ENCODE measurements at regions not wholly inside any gene's neighbourhood (a gene's known extent, or its start where the extent isn't known, plus 50 kb on each side); places are given as distances from the start of the nearest gene placed in this dataset.

DNA sequence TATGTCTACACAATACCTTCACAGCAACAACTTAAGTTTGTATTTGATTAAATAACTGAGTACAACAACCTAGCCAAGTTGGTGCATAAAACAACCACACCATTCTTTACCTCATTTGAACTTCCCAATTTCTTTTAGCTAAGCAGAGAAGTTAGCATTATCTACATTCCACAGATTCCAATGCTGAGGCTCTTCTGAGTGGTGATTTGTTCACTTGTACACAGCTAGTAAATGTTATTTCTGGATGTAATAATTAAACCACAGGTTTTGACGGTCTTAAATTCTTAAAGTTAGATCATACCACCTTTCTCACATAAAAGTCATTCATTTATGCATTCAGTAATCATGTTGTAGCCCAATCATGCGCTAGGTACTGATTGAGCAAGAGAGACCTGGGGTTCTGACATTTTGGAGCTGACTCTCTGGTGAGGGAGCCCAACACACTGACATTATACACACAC is 102.5 kb downstream of the SST start:
- Histone ChIP-seq H3K27me3 (no peaks in the 10 kb centered on the region), H3K27ac (no peak overlapping the region), H3K4me3 (no peak overlapping the region), H3K9me3 (no peaks in the 10 kb centered on the region), H3K36me3 (ENCODE audit: low read depth, missing control alignments) (no peaks in the 10 kb centered on the region), H3K4me1 (peaks cover 19% of the 10 kb centered on the region)
- intact Hi-C loops (cut with DNase I; ENCODE audit: low total_unique reads): no loop called here
- TF ChIP-seq, protein P1, sequence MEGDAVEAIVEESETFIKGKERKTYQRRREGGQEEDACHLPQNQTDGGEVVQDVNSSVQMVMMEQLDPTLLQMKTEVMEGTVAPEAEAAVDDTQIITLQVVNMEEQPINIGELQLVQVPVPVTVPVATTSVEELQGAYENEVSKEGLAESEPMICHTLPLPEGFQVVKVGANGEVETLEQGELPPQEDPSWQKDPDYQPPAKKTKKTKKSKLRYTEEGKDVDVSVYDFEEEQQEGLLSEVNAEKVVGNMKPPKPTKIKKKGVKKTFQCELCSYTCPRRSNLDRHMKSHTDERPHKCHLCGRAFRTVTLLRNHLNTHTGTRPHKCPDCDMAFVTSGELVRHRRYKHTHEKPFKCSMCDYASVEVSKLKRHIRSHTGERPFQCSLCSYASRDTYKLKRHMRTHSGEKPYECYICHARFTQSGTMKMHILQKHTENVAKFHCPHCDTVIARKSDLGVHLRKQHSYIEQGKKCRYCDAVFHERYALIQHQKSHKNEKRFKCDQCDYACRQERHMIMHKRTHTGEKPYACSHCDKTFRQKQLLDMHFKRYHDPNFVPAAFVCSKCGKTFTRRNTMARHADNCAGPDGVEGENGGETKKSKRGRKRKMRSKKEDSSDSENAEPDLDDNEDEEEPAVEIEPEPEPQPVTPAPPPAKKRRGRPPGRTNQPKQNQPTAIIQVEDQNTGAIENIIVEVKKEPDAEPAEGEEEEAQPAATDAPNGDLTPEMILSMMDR (IDR thresholded peaks at IDR 0.05): no peak
- no peak for TF ChIP-seq POLR2A (IDR thresholded peaks at IDR 0.05)
- DNase-seq: no peak
- 43 to 51% methylated on average over 2 of the region's 2 CpGs for WGBS, 2 donors

DNA sequence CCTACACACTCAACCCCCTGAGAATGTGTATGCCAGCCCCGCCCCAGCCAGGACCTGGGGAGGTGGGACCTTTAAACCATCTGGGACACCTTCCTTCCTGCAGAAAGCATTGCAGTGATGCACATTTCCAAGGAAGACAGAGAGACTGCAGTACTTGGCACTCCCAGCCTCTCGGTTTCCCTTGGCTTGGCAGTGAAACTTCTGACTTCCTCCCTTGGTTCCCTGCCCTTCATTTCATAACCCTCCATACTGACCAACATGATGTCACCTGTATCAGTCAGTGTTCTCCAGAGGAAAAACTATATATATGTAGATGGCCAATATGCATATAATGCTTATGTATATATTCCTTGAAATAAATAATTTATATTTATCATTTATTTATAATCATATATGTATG is 103.2 kb downstream of the SST start:
- Histone ChIP-seq H3K27me3 (no peaks in the 10 kb centered on the region), H3K36me3 (ENCODE audit: low read depth, missing control alignments) (no peaks in the 10 kb centered on the region), H3K9me3 (no peaks in the 10 kb centered on the region), H3K4me3 (no peak overlapping the region), H3K4me1 (peaks cover 19% of the 10 kb centered on the region), H3K27ac (no peak overlapping the region)
- no peak for DNase-seq
- 43 to 56% methylated on average over 2 of the region's 2 CpGs for WGBS, 2 donors
- intact Hi-C loops (cut with DNase I; ENCODE audit: low total_unique reads): no loop called here
- TF ChIP-seq, protein P1 (IDR thresholded peaks at IDR 0.05): no peak
- no peak for TF ChIP-seq POLR2A (IDR thresholded peaks at IDR 0.05)

DNA sequence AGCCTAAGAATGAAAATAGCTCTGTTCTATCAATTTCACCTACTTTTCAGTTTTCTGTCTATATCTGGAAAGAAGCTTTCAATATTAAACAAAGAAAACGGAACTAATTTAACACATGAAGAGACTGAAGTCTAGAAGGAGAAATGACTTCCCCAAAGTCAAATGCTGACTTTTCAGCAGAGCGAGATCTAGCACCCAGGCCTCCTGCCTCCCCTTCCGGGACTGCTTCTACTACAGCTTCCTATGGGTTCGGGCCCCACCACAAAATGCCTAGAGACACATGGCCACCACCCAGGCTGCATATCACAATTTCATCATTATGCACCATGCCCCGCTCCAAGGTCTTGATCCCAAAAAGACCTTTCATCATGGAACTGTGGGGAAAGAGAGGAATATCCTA is 104.5 kb downstream of the SST start:
- Histone ChIP-seq H3K9me3 (no peaks in the 10 kb centered on the region), H3K36me3 (ENCODE audit: low read depth, missing control alignments) (no peaks in the 10 kb centered on the region), H3K4me3 (no peak overlapping the region), H3K27ac (no peak overlapping the region), H3K4me1 (peaks cover 19% of the 10 kb centered on the region), H3K27me3 (no peaks in the 10 kb centered on the region)
- intact Hi-C loops (cut with DNase I; ENCODE audit: low total_unique reads): no loop called here
- DNase-seq: no peak
- TF ChIP-seq, protein P1 (IDR thresholded peaks at IDR 0.05): no peak
- TF ChIP-seq POLR2A (IDR thresholded peaks at IDR 0.05): no peak
- WGBS, 2 donors: 90 to 95% methylated on average over 5 of the region's 5 CpGs

DNA sequence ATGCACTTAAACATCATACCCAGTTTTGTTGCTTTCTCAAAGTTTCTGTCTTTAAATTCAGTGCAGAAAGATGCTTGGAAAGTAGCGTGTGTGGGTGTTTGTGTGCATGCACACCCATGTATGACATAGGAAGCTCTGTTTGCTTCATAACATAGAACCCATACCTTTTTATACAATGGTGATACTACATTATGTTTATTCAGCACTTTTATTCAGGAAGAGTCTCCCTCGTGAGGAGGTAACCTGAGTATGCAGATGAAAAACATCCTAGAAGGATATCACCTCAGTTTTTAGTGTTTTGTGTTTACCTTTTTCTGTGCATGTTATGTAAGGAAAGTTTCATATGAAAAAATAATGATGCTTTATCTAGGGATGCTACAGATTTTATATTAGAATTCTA is 111.2 kb downstream of the SST start:
- WGBS, 2 donors: 83 to 92% methylated on average over 2 of the region's 2 CpGs
- no peaks in the 10 kb centered on the region for H3K27me3 ChIP-seq
- H3K27ac ChIP-seq: no peak overlapping the region
- H3K4me3 ChIP-seq: no peak overlapping the region
- intact Hi-C loops (cut with DNase I; ENCODE audit: low total_unique reads): no loop called here
- no peaks in the 10 kb centered on the region for H3K36me3 ChIP-seq (ENCODE audit: low read depth, missing control alignments)
- TF ChIP-seq, protein P1 (IDR thresholded peaks at IDR 0.05): no peak
- TF ChIP-seq POLR2A (IDR thresholded peaks at IDR 0.05): no peak
- no peaks in the 10 kb centered on the region for H3K9me3 ChIP-seq
- DNase-seq: no peak
- no peaks in the 10 kb centered on the region for H3K4me1 ChIP-seq

DNA sequence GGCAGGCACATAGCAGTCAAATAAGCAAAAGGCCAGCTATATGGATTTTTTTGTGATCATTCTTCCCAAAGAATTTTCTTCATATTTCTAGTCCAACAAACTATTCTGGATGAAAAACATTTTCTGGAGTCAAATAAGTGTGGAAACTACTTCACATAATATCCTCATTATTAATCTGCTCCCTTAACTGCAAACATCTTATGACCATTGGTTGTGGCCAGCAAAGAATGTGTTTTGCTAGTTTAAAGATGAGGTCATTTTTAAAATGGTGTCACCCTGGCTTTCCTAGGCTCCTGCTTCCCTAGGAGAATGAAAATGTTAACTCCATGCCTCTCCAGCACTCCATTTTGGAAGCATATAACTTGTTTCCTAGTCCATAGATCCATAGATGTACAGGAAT is 118.8 kb downstream of the SST start:
- no peaks in the 10 kb centered on the region for H3K4me1 ChIP-seq
- no peak overlapping the region for H3K27ac ChIP-seq
- H3K27me3 ChIP-seq: no peaks in the 10 kb centered on the region
- no peaks in the 10 kb centered on the region for H3K36me3 ChIP-seq (ENCODE audit: low read depth, missing control alignments)
- H3K4me3 ChIP-seq: no peak overlapping the region
- intact Hi-C loops (cut with DNase I; ENCODE audit: low total_unique reads): no loop called here
- no peaks in the 10 kb centered on the region for H3K9me3 ChIP-seq
- TF ChIP-seq, protein P1 (IDR thresholded peaks at IDR 0.05): no peak
- no peak for TF ChIP-seq POLR2A (IDR thresholded peaks at IDR 0.05)
- no peak for DNase-seq

Measured in testis (tissue), 2 donors.